C4-2B (cell line): ENCODE measurements at regions not wholly inside any gene's neighbourhood (a gene's known extent, or its start where the extent isn't known, plus 50 kb on each side); places are given as distances from the start of the nearest gene placed in this dataset.

ENCODE experiments used
- ZFX ChIP-seq: fragments of 450-650 bp; IDR thresholded peaks from 2 replicates; pipeline ENCODE4 v1.6.1; 2017
- TF ChIP-seq, protein P1 (sequence below): fragments of 450-650 bp; conservative IDR thresholded peaks from 2 replicates; pipeline ENCODE4 v1.5.1; 2017; ENCODE audit warnings: mild to moderate bottlenecking

DNA sequence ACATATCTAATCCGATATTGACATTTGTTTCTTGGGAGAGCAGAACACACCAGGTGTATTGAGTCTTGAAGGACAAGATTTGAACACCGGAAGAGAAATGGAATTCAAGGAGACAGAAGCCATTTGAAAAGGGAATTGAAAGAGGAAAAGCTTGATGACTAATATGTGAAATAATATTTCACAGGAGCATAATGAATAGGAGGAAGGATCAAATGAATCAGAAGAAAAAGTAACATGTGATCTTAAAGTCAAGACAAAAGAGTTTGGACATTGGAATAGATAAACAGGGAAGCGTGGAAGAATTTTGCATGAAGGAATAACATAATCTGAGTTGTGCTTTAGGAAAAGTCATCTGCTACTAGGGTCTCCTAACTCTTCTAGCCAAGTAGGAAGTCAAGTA, 145.5 kb upstream of the PDHA2 start:
- TF ChIP-seq, protein P1, sequence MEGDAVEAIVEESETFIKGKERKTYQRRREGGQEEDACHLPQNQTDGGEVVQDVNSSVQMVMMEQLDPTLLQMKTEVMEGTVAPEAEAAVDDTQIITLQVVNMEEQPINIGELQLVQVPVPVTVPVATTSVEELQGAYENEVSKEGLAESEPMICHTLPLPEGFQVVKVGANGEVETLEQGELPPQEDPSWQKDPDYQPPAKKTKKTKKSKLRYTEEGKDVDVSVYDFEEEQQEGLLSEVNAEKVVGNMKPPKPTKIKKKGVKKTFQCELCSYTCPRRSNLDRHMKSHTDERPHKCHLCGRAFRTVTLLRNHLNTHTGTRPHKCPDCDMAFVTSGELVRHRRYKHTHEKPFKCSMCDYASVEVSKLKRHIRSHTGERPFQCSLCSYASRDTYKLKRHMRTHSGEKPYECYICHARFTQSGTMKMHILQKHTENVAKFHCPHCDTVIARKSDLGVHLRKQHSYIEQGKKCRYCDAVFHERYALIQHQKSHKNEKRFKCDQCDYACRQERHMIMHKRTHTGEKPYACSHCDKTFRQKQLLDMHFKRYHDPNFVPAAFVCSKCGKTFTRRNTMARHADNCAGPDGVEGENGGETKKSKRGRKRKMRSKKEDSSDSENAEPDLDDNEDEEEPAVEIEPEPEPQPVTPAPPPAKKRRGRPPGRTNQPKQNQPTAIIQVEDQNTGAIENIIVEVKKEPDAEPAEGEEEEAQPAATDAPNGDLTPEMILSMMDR = no peak
- no peak for TF ChIP-seq ZFX
